ENCODE measurements at regions not wholly inside any gene's neighbourhood (a gene's known extent, or its start where the extent isn't known, plus 50 kb on each side); places are given as distances from the start of the nearest gene placed in this dataset.

GRCh38 chr2:185942855-185943254, 204.3 kb downstream of the FSIP2 start:
- no peak for TF ChIP-seq CTCF (conservative IDR thresholded peaks at IDR 0.05; ENCODE audit: low read length)
- no peak for TF ChIP-seq EZH2phosphoT487 (IDR thresholded peaks at IDR 0.05; ENCODE audit: borderline replicate concordance)

All from Loucy (cell line).